Amygdala (tissue), 56 donors: ENCODE measurements at regions not wholly inside any gene's neighbourhood (a gene's known extent, or its start where the extent isn't known, plus 50 kb on each side); places are given as distances from the start of the nearest gene placed in this dataset.
A peak's percentile ranks its signal among the peaks of the same experiment; 100 is the strongest.

Experiments
- DNase-seq, 56 donors: peaks; one replicate each; lab custom pipeline; 2025; lab: John Stamatoyannopoulos, UW

GRCh38 chr7:140242057-140243031 is 65.6 kb upstream of the KDM7A start:
- peak in 2 of 56 donors; percentile 13 to 32 for DNase-seq

- no peak for DNase-seq
Measured at GRCh38 chr7:140239653-140239935, 62.8 kb upstream of the KDM7A start.

GRCh38 chr7:140238778-140239652 is 62.2 kb upstream of the KDM7A start:
- no peak for DNase-seq

- no peak for DNase-seq
Measured at GRCh38 chr7:140237390-140237789, 60.6 kb upstream of the KDM7A start.

- no peak for DNase-seq
Measured at GRCh38 chr7:140236626-140237025, 59.8 kb upstream of the KDM7A start.

GRCh38 chr7:140235114-140235513 is 58.3 kb upstream of the KDM7A start:
- no peak for DNase-seq

GRCh38 chr7:140232957-140233917 is 56.5 kb upstream of the KDM7A start:
- DNase-seq = no peak

GRCh38 chr7:140231771-140232491 is 55.1 kb upstream of the KDM7A start:
- no peak for DNase-seq

GRCh38 chr7:140230861-140231770 is 54.3 kb upstream of the KDM7A start:
- DNase-seq = peak in 12 of 56 donors; percentile 3 to 48 (median 18)

GRCh38 chr7:140230516-140230860 is 53.7 kb upstream of the KDM7A start:
- DNase-seq = peak in 2 of 56 donors; percentile 10 to 42

- DNase-seq = no peak
Measured at GRCh38 chr7:140229591-140230515, 53.1 kb upstream of the KDM7A start.

GRCh38 chr7:140229101-140229525 is 52.3 kb upstream of the KDM7A start:
- DNase-seq = no peak
